Stomach (tissue), 4 donors: ENCODE measurements at regions not wholly inside any gene's neighbourhood (a gene's known extent, or its start where the extent isn't known, plus 50 kb on each side); places are given as distances from the start of the nearest gene placed in this dataset.

Experiments used
- CTCF ChIP-seq, 7 experiments: fragments of 450-650 bp in 4 of 7; fragments of 200-600 bp in 3 of 7; sonication (generic) in 3 of 7; IDR thresholded peaks; one replicate each; pipeline ENCODE4 v1.5.1; 2016 to 2019; ENCODE audit warnings: antibody characterized with exemption in 7 of 7, control low read depth in 2 of 7, mild to moderate bottlenecking in 1 of 7
- EP300 ChIP-seq: sonication (generic); formaldehyde crosslinking; IDR thresholded peaks from one replicate; pipeline ENCODE4 v1.6.1; 2017; ENCODE audit warnings: antibody characterized with exemption
- POLR2A ChIP-seq, 4 donors: fragments of 450-650 bp; IDR thresholded peaks; one replicate each; pipeline ENCODE4 v1.6.1; 2016; ENCODE audit warnings: antibody characterized with exemption in 4 of 4, control low read depth in 2 of 4, mild to moderate bottlenecking in 1 of 4, moderate library complexity in 1 of 4
- POLR2AphosphoS5 ChIP-seq, 3 donors: sonication (generic); formaldehyde crosslinking; IDR thresholded peaks; one replicate each; pipeline ENCODE4 v1.6.1; 2016; ENCODE audit warnings: antibody characterized with exemption in 3 of 3

DNA sequence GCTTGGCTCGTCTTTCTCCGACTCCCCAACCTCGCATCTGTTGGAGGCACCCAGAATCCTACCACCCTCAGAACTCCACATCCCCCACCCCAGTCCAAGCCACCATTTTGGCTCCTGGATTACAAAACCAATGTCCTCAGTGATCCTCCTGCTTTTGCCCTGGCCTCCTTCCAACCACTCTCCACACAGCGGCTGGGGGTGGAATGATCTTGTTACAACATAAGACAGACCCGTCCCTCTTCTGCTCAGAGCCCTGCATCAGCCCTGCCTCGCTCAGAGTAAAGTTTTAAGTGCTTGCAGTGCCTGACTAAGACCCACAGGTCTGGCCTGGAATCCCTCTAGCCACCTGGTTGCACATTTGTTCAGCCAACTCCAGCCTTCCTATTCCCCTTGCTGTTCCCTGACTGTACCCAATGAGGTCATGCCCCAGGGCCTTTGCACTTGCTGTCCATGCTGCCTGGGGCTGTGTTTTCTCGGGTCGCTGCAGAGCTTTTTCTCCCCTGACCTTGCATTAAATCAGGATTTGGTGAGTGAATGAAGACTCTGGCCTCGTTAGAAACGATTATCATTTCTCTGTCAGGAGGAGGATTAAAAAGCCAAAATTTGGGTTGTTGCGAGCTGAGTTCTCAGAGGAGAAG is 67.3 kb downstream of the IGF2 start:
- no peak for TF ChIP-seq CTCF (IDR thresholded peaks at IDR 0.05)
- TF ChIP-seq POLR2A (IDR thresholded peaks at IDR 0.05): no peak
- TF ChIP-seq POLR2AphosphoS5 (IDR thresholded peaks at IDR 0.05): no peak
- TF ChIP-seq EP300: no peak
